PC-9 (cell line): ENCODE measurements at regions not wholly inside any gene's neighbourhood (a gene's known extent, or its start where the extent isn't known, plus 50 kb on each side); places are given as distances from the start of the nearest gene placed in this dataset.

Source experiments
- BruUV-seq: library from RNA; stranded (reverse); fragments of 400-500 nt; replicated peaks from 2 replicates; lab custom pipeline; 2021; lab: Mats Ljungman, UMichigan
- CTCF ChIA-PET: fragments of 300-600 bp; sonication (Branson Sonifier 250); formaldehyde crosslinking; loops from one replicate; lab custom pipeline; 2022; ENCODE audit warnings: antibody characterized with exemption; lab: Charles Lee
- POLR2A ChIA-PET: fragments of 300-600 bp; sonication (Branson Sonifier 250); formaldehyde crosslinking; loops from one replicate; lab custom pipeline; 2022; ENCODE audit warnings: antibody characterized with exemption; ENCODE audit not compliant: unreplicated experiment; lab: Charles Lee
- DNase-seq, 2 experiments: peaks; one replicate each; pipeline versions ENCODE4 v3.0.0 to v3.0.0-alpha.2; 2015 to 2022; ENCODE audit warnings: mixed read lengths in 1 of 2
- H2AFZ ChIP-seq: fragments of 200-600 bp; sonication (generic); 2 replicates; pipeline ENCODE4 v1.8.1; 2017; ENCODE audit warnings: antibody characterized with exemption
- H3F3A ChIP-seq: fragments of 200-600 bp; sonication (generic); 2 replicates; pipeline ENCODE4 v1.8.1; 2017; ENCODE audit warnings: antibody characterized with exemption, mild to moderate bottlenecking, low read depth; ENCODE audit not compliant: insufficient read depth
- H3K27ac ChIP-seq: fragments of 200-600 bp; sonication (generic); 2 replicates; pipeline ENCODE4 v1.6.1; 2016; ENCODE audit warnings: mixed run types
- H3K27me3 ChIP-seq: fragments of 200-600 bp; sonication (generic); 2 replicates; pipeline ENCODE4 v1.6.1; 2016; ENCODE audit warnings: low read depth, mixed run types; ENCODE audit not compliant: insufficient read depth
- H3K36me3 ChIP-seq: fragments of 200-600 bp; sonication (generic); 2 replicates; pipeline ENCODE4 v1.6.1; 2016; ENCODE audit warnings: low read depth, mixed run types
- H3K4me1 ChIP-seq: fragments of 200-600 bp; sonication (generic); replicated peaks from 2 replicates; pipeline ENCODE4 v1.6.1; 2016; ENCODE audit warnings: mixed run types; ENCODE audit not compliant: insufficient read depth
- H3K4me2 ChIP-seq: fragments of 200-600 bp; sonication (generic); 2 replicates; pipeline ENCODE4 v1.6.1; 2017; ENCODE audit warnings: mixed run types
- H3K4me3 ChIP-seq: fragments of 200-600 bp; sonication (generic); 2 replicates; pipeline ENCODE4 v1.6.1; 2016; ENCODE audit warnings: mixed run types
- H3K79me2 ChIP-seq: fragments of 200-600 bp; sonication (generic); 2 replicates; pipeline ENCODE4 v1.6.1; 2017; ENCODE audit warnings: low read depth, mixed run types
- H3K9me2 ChIP-seq: fragments of 200-600 bp; sonication (generic); 2 replicates; pipeline ENCODE4 v1.8.1; 2017; ENCODE audit warnings: mild to moderate bottlenecking; ENCODE audit not compliant: insufficient read depth
- H3K9me3 ChIP-seq: fragments of 200-600 bp; sonication (generic); 2 replicates; pipeline ENCODE4 v1.8.1; 2016; ENCODE audit warnings: low read depth; ENCODE audit not compliant: insufficient read depth
- H4K20me1 ChIP-seq: fragments of 200-600 bp; sonication (generic); 2 replicates; pipeline ENCODE4 v1.8.1; 2017; ENCODE audit not compliant: insufficient read depth
- CTCF ChIP-seq: fragments of 200-600 bp; sonication (generic); conservative IDR thresholded peaks from 2 replicates; pipeline ENCODE4 v1.6.1; 2017; ENCODE audit warnings: mixed run types, antibody characterized with exemption, mild to moderate bottlenecking, moderate library complexity
- EZH2 ChIP-seq: fragments of 200-600 bp; sonication (generic); IDR thresholded peaks from 2 replicates; pipeline ENCODE4 v1.8.0; 2017; ENCODE audit warnings: antibody characterized with exemption, low read depth
- intact Hi-C: fragments of 100-400 bp; cut with micrococcal nuclease; formaldehyde crosslinking; loops from one replicate; pipeline ENCODE4 v1.10.0; 2022; ENCODE audit not compliant: unreplicated experiment

GRCh38 chr12:19965196-19966038 is 402.9 kb upstream of the PDE3A start:
- Histone ChIP-seq H3K27me3 (no peaks in the 10 kb centered on the region), H3K9me2 (no peaks in the 10 kb centered on the region), H3K36me3 (no peaks in the 10 kb centered on the region), H3K9me3 (no peaks in the 10 kb centered on the region), H3K4me3 (no peak overlapping the region), H3K27ac (no peak overlapping the region), H3K4me1 (no peaks in the 10 kb centered on the region), H4K20me1 (no peaks in the 10 kb centered on the region), H2AFZ (no peak overlapping the region), H3K4me2 (no peak overlapping the region), H3F3A (no peaks in the 10 kb centered on the region), H3K79me2 (no peaks in the 10 kb centered on the region)
- CTCF ChIA-PET, result no interaction called here
- POLR2A ChIA-PET, result no interaction called here
- intact Hi-C loops, result no loop called here
- no peak for TF ChIP-seq EZH2
- TF ChIP-seq CTCF, result no peak
- BruUV-seq, result no TSS peak
- DNase-seq, result no peak

GRCh38 chr12:19967001-19967400 is 401.3 kb upstream of the PDE3A start:
- H3K4me1 ChIP-seq, result no peaks in the 10 kb centered on the region
- H3F3A ChIP-seq, result no peaks in the 10 kb centered on the region
- intact Hi-C loops, result no loop called here
- no peak for TF ChIP-seq CTCF
- TF ChIP-seq EZH2, result no peak
- H2AFZ ChIP-seq, result no peak overlapping the region
- CTCF ChIA-PET, result no interaction called here
- POLR2A ChIA-PET, result no interaction called here
- H3K9me2 ChIP-seq, result no peaks in the 10 kb centered on the region
- H4K20me1 ChIP-seq, result no peaks in the 10 kb centered on the region
- no peaks in the 10 kb centered on the region for H3K9me3 ChIP-seq
- no peak for DNase-seq
- H3K27ac ChIP-seq, result no peak overlapping the region
- BruUV-seq, result no TSS peak
- no peaks in the 10 kb centered on the region for H3K27me3 ChIP-seq
- no peaks in the 10 kb centered on the region for H3K79me2 ChIP-seq
- no peak overlapping the region for H3K4me2 ChIP-seq
- H3K36me3 ChIP-seq, result no peaks in the 10 kb centered on the region
- H3K4me3 ChIP-seq, result no peak overlapping the region

- Histone ChIP-seq H3K36me3 (no peaks in the 10 kb centered on the region), H3K9me3 (no peaks in the 10 kb centered on the region), H4K20me1 (no peaks in the 10 kb centered on the region), H3K4me3 (no peak overlapping the region), H3K9me2 (no peaks in the 10 kb centered on the region), H3K27ac (no peak overlapping the region), H3F3A (no peaks in the 10 kb centered on the region), H3K79me2 (no peaks in the 10 kb centered on the region), H3K4me2 (no peak overlapping the region), H3K27me3 (no peaks in the 10 kb centered on the region), H2AFZ (no peak overlapping the region), H3K4me1 (no peaks in the 10 kb centered on the region)
- DNase-seq, result no peak
- TF ChIP-seq CTCF (no peak), EZH2 (no peak)
- BruUV-seq, result no TSS peak
- ChIA-PET CTCF (no interaction called here), POLR2A (no interaction called here)
- intact Hi-C loops, result no loop called here
Observed at GRCh38 chr12:19967431-19967830, 400.9 kb upstream of the PDE3A start.
